NCI-H774 (cell line): ENCODE measurements at regions not wholly inside any gene's neighbourhood (a gene's known extent, or its start where the extent isn't known, plus 50 kb on each side); places are given as distances from the start of the nearest gene placed in this dataset.
"Not testable (repeated sequence)": the region's sequence is repeated elsewhere in the genome, so short reads cannot be mapped to it uniquely, and the experiment has no call there.

Experiments used
- DNase-seq: peaks from one replicate; lab custom pipeline; 2025; lab: John Stamatoyannopoulos, UW

DNA sequence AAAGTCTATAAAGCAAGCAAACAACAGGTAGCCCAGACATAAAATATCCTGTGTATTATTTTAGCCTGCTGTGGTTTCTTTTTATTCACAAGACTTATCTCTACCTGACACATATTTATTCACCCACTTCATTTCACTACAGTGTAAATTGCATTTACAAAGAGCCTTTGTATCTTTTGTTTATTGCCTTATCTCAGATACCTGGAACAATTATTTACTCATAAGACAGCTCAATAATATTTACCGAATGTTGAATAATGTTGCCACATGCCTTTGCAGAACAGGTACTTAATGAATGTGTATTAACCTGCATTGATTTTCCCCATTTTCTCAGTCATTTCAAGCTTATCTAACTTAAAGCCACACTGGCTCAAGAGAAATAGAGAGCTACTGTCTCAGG, 603.6 kb downstream of the FBXO15 start:
- DNase-seq: peak; percentile 20

- DNase-seq: no peak
Observed at GRCh38 chr18:73535990-73536389, 611.6 kb downstream of the FBXO15 start.

DNA sequence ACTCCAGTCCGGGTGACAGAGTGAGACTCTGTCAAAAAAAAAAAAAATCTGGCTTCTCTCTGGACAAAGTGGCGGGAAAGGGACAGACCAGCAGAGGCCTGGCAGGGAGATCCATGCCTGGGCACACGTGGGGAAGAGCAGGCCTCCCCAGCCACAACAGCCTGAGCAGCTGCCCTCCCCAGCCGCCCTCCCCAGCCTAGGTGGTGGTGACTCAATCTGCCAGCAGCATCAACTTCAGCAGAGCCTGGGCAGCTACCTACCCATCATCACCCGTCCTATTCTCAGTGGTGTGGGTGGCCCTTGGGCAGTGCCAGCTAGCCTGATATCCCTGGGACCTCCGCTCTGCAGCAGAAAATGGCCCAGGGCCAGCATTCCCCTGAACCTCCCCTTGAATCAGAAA, 612.4 kb downstream of the FBXO15 start:
- DNase-seq: no peak

GRCh38 chr18:73531601-73532000, 616.0 kb downstream of the FBXO15 start:
- DNase-seq: no peak

- no peak for DNase-seq
Observed at GRCh38 chr18:73528066-73528465, 619.6 kb downstream of the FBXO15 start.

GRCh38 chr18:73520229-73520628, 627.4 kb downstream of the FBXO15 start:
- no peak for DNase-seq

- DNase-seq: not testable (repeated sequence)
Observed at GRCh38 chr18:73516056-73516455, 631.6 kb downstream of the FBXO15 start.

GRCh38 chr18:73514449-73514848, 633.2 kb downstream of the FBXO15 start:
- no peak for DNase-seq

- DNase-seq: no peak
Observed at GRCh38 chr18:73511771-73512503, 635.7 kb downstream of the FBXO15 start.

DNA sequence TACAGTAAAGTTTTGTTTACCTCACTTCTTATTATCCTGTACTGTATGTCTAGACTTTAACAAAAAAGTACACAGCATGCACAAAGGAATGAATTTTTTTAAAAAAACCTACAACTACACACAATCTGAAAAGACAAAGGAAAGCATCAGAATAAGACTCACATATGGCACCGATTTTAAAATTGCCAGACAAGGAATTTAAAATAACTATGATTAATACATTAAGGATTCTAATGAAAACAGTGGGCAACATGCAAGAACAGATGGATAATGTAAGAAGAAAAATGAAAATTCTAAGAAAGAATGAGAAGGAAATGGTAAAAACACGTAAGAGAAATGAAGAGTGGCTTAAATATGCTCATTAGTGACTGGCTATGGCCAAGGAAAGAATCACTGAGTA, 638.2 kb downstream of the FBXO15 start:
- DNase-seq: no peak

DNA sequence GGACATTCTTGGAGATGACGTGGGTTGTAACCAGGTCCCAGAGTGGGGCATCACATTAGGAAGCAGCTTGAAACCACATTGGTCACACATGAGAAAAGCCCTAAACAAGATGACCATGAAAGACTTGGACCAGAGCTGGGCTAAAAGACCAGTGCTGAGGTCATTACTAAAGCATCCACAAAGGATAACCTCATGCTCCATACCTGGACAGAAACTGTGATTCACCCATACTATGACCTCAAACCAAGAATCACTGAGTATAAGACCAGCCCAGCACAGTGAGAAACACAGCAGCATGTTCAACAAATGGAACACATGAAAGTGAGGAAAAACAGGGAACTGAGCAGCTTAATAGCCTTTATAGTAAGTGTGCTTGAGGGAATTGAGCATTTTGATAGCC, 635.5 kb upstream of the NETO1 start:
- no peak for DNase-seq

- DNase-seq: no peak
Observed at GRCh38 chr18:73487966-73488365, 620.2 kb upstream of the NETO1 start.

DNA sequence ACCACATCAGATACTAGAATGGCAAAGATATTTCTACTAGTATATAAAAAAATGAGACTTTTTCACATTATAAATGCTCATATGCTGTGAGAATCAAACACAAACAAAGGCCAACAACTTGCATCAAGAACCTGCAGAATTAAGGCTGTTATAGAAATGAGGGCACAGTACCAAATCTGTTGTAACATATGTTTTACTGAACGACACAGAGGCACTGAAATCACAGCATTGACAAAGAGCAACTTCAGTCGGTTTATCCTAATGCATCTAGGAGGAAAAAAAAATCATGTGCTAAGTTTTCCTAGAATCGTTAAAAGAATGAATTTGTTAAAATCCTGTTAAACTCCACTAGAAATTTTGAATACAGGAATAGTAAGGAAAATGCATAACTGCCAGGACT, 617.4 kb upstream of the NETO1 start:
- DNase-seq: no peak

DNA sequence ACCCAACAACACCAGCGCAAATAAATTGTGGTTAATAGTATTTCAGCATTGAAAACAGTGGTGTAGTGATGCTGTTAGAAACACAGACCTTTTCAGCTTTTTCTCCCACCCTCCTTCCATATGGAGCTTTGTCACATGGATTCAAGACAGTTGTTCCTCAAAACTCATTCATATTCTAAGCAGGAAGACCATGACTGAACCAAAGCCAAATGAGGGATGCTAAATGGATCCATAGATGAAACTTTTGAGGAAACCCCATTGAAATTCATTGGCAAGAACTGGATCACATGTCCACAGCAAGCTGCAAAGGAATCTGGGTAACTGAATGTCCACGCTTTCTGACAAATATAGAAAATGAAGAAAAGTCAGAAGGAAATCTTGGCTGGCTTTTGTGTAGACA, 615.1 kb upstream of the NETO1 start:
- DNase-seq: no peak

- DNase-seq: no peak
Observed at GRCh38 chr18:73479477-73479876, 611.7 kb upstream of the NETO1 start.

GRCh38 chr18:73478191-73478590, 610.4 kb upstream of the NETO1 start:
- DNase-seq: no peak

- DNase-seq: no peak
Observed at GRCh38 chr18:73476031-73476430, 608.2 kb upstream of the NETO1 start.

DNA sequence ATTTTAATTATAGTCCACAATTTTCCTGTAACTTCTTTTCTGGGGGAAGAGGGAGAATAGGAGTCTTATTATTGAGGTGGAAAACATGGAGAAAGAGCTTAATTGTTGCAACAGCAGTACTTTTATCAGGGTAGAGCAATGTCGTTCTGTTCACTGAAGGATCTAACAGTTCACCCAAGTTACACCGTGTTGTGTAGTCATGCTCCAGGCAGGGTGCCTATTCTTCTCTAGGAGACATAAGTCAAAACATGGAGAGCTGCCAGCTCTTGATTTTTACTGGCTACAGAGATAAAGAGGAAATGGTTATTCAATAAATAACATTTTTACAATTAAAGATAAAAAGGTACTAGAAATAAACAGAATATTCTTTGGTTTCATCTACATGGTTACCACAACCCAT, 594.3 kb upstream of the NETO1 start:
- DNase-seq: no peak

- DNase-seq: no peak
Observed at GRCh38 chr18:73461780-73462059, 593.9 kb upstream of the NETO1 start.

DNA sequence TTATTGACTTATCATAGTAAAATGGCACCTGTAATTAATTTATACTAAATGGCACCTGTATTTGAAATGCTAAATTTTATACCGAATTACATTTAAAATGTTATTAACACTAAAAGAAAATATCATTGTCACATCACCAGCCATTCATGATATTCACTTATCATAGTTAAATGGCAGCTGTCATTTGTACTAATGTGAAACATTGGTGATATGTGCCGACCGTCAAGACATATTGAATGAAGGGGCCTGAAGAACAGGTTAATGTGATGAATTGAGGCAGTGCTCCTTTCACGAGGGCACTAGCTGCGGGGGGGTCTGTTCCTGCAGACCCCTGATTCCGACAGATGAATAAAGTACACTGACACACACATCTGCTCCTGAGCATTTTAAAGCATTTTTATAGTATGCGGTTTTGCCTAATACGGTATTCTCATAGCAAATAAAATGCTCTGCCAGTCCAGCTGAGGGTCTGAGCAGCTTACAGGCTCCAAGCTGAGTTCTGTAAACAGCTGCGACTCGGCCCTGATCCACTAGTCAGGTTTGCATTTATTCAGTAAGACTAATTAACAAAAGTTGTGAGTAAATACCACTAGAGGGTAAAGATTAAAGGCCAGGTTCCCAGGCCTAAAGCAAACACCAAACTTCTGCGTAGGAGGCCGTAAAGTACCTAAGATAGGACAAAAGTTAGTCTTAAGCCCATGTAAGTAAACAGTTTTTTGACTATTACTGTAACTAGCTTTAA, 593.4 kb upstream of the NETO1 start:
- no peak for DNase-seq

GRCh38 chr18:73458186-73458964, 590.6 kb upstream of the NETO1 start:
- DNase-seq: no peak

- DNase-seq: no peak
Observed at GRCh38 chr18:73456643-73457042, 588.9 kb upstream of the NETO1 start.

DNA sequence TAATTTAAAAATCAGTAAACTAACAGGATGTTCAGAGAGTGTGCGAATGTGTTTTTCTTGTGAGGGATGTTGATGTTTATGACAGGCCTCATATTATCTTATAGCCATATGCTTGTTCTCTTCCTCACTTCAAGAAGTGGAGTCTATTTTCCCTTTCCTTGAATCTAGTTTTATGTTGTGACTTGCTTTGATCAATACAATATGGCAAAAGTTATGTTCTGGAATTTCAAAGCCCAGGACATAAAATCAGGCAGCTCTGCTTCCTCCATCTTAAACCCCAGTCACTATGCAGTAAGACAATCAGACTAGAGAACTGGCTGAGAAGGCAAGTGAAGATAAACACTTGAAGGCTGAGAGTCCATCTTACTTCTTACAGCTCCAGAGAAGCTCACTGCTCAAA, 585.1 kb upstream of the NETO1 start:
- no peak for DNase-seq
